ENCODE measurements at regions not wholly inside any gene's neighbourhood (a gene's known extent, or its start where the extent isn't known, plus 50 kb on each side); places are given as distances from the start of the nearest gene placed in this dataset.

DNA sequence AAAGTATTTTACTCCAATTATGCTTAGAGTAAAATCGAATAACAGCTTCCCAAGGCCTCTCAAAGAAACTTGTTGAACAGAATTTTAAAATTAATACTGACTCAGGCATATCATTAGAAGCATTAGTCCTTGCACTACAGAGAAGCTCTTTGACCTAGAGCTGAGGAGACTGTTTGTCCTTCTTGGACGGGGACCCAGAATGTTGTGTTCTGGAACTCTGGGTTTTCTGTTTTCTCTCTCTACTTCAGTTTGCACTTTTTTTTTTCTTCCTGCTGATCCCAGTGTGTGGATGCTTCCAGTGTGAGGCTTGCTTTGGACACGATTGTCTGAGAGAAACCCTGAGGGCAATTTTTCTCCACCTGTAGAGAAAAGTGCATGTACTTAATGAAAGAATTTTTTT, 847.6 kb downstream of the SOCS6 start:
- TF ChIP-seq POLR2AphosphoS5 (IDR thresholded peaks at IDR 0.05): no peak
- TF ChIP-seq, protein P1, sequence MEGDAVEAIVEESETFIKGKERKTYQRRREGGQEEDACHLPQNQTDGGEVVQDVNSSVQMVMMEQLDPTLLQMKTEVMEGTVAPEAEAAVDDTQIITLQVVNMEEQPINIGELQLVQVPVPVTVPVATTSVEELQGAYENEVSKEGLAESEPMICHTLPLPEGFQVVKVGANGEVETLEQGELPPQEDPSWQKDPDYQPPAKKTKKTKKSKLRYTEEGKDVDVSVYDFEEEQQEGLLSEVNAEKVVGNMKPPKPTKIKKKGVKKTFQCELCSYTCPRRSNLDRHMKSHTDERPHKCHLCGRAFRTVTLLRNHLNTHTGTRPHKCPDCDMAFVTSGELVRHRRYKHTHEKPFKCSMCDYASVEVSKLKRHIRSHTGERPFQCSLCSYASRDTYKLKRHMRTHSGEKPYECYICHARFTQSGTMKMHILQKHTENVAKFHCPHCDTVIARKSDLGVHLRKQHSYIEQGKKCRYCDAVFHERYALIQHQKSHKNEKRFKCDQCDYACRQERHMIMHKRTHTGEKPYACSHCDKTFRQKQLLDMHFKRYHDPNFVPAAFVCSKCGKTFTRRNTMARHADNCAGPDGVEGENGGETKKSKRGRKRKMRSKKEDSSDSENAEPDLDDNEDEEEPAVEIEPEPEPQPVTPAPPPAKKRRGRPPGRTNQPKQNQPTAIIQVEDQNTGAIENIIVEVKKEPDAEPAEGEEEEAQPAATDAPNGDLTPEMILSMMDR (IDR thresholded peaks at IDR 0.05): no peak
